NCI-H1105 (cell line): ENCODE measurements at regions not wholly inside any gene's neighbourhood (a gene's known extent, or its start where the extent isn't known, plus 50 kb on each side); places are given as distances from the start of the nearest gene placed in this dataset.
"Not testable (repeated sequence)": the region's sequence is repeated elsewhere in the genome, so short reads cannot be mapped to it uniquely, and the experiment has no call there.

Experiments used
- DNase-seq: peaks from one replicate; lab custom pipeline; 2025; lab: John Stamatoyannopoulos, UW

GRCh38 chr2:33694904-33695303 lies 95.8 kb upstream of the FAM98A start:
- no peak for DNase-seq

DNA sequence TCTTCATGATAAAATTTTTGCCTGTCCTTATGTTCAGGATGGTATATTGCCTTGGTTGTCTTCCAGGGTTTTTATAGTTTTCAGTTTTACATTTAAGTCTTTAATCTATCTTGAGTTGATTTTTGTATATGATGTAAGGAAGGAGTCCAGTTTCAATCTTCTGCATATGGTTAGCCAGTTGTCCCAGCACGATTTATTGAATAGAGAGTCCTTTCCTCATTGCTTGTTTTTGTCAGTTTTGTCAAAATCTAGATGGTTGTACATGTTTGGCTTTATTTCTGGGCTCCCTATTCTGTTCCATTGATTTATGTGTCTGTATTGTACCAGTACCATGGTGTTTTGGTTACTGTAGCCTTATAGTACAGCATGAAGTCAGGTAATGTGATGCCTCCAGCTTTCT lies 91.6 kb upstream of the FAM98A start:
- DNase-seq, result not testable (repeated sequence)

GRCh38 chr2:33681364-33681757 lies 82.3 kb upstream of the FAM98A start:
- DNase-seq, result no peak

DNA sequence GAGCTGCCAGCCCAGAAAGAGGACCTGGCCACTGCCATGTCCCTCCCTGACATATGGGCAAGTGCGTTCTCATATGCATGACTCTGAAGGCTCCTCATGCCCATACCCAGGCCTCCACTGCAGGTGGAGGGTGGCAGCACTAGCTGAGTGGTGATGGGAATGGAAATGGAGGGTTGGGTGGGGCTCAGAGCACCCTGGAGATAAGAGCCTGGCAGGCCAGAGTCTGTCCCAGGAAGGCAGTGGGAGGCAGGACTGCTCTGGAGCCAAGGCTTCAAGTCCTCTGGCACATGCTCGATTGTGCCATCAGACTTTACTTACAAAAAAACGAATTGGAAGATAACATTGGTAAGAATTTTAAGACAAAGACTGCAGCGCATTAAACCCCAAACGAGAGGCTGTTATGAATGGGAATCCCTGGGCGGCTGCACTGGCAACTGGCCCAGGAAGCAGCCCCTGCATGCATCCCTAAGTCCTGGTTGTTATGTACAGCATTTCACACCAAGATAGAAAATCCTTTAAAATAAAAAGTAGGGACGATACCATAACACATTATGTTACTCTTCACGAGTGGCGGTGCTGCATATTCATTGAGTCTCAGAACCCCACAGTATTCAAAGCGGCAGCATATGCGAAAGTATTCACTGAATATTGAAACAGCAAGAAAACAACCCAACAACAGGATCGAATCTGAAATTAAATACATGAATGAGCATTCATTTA lies 81.7 kb upstream of the FAM98A start:
- DNase-seq, result no peak

DNA sequence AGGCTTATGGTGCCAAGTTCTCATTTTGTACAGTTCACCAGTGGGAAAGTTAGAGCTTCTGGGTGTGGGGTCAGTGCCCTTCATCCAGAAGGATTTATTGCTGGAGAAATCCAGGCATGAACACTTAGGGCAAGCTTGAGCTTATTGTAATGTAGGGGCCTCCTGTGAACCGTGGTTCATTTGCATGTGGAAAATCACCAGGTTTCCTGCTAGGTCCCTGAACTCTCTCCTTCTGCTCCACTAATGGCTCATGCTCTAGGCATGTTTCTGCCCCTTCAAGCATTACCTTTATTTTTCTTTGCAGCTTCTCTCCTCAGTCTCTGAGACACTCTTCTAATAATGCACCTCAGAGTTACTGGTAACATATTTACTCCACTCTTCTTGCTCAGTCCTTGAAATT lies 79.3 kb upstream of the FAM98A start:
- DNase-seq, result no peak

DNA sequence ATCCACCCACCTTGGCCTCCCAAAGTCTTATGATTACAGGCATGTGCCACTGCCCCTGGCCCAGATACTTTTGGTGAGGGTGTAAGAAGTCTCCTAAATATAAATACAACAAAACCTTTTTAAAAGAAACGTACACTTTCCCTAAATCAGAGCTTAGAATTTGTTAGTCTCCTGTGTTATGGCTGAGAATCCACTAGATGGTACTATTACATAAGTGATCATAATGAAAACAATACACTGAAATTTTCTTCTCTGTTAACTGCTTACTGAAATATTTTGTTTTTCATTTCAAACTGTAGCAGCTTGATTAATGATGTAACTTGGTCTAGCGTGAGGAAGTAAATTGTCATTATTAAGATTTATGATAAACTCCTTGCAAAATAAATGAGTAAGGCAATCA lies 74.8 kb upstream of the FAM98A start:
- no peak for DNase-seq

DNA sequence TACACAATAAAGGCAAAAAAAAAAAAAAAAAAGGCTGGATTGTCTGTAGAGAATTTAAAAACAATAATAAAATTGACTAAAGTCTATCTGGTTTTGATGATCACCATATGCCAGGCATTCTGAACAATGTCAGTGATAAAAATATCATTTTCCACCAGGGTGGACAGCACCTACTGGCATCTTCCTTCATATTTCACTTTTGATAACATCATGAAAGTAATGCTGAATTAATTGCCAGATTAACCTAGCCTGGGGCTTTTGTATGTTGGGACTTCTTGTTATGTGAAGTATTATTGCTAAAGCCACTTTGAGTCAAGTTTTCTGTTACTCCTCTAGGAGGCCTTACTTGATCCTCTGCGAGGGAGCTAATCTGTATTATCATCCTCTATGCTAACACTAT lies 73.8 kb upstream of the FAM98A start:
- DNase-seq, result no peak

DNA sequence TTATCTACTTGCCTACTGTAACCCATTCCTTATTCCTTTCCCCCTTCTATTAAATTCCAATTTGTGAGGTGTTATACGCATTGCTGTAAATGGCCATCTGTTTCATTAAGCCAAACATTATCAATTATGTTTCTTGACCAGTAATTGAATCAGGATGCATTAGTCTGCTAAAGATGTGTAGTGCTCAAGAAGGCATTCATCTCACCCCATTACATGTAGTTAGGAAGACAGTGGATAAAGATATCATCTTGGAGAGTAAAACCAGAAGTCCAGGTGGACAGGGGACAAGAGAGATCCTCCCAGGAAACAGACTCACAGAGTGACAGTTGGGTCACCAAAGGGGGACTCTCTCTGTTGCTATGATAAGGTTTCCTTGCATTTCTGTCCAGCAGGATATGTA lies 73.3 kb upstream of the FAM98A start:
- DNase-seq, result no peak

DNA sequence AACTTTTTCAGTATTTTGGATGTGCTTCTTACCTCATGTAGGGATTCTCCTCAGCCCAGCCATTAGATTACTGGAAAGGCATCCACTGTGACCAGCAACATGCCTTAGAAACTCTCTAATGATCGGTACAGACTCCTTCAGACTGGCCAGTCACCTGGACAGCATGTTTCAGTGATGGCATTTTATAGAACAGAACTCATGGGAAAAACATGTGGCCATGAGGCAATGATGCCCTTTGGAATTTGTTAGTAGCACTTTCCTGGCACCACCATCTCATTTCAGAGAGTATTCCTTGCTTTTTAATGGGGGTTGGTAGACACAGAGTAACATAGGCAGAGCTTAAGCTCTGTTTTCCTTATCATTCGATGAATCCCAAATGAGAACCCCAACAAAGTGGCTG lies 72.1 kb upstream of the FAM98A start:
- DNase-seq, result no peak

- DNase-seq, result no peak
Measured at GRCh38 chr2:33670392-33670937, 71.4 kb upstream of the FAM98A start.

DNA sequence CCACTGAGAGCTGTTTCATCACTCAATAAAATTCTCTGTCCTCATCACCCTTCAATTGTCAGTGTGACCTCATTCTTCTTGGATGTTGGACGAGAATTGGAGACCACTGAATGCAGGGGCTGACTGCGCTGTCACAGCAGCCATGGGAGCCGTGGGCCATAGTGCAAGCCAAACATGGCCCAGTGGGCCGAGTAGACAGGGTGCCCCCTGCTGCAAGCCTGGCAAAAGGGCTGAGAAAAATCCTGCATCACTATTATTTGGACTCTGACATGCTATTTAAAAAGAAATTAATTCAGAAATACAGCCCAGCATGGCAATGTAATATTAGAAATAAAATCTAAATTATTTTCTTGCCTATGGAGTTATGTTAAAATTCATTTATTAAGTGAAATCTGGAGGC lies 67.8 kb upstream of the FAM98A start:
- DNase-seq, result no peak

GRCh38 chr2:33665039-33665438 lies 65.9 kb upstream of the FAM98A start:
- DNase-seq, result no peak

DNA sequence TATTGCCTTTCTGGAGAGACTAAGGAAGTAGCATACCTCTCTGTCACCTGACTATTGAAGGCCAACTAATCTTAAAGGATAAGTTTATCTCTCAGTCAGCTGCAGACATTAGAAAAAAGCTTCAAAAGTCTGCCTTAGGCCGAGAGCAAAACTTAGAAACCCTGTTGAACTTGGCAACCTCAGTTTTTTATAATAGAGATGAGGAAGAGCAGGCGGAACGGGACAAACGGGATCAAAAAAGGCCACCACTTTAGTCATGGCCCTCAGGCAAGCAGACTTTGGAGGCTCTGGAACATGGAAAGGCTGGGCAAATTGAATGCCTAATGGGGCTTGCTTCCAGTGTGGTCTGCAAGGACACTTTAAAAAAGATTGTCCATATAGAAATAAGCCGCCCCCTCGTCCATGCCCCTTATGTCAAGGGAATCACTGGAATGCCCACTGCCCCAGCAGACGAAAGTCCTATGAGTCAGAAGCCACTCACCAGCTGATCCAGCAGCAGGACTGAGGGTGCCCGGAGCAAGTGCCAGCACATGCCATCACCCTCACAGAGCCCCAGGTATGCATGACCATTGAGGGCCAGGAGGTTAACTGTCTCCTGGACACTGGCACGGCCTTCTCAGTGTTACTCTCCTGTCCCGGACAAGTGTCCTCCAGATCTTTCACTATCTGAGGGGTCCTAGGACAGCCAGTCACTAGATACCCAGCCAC lies 61.5 kb upstream of the FAM98A start:
- no peak for DNase-seq

DNA sequence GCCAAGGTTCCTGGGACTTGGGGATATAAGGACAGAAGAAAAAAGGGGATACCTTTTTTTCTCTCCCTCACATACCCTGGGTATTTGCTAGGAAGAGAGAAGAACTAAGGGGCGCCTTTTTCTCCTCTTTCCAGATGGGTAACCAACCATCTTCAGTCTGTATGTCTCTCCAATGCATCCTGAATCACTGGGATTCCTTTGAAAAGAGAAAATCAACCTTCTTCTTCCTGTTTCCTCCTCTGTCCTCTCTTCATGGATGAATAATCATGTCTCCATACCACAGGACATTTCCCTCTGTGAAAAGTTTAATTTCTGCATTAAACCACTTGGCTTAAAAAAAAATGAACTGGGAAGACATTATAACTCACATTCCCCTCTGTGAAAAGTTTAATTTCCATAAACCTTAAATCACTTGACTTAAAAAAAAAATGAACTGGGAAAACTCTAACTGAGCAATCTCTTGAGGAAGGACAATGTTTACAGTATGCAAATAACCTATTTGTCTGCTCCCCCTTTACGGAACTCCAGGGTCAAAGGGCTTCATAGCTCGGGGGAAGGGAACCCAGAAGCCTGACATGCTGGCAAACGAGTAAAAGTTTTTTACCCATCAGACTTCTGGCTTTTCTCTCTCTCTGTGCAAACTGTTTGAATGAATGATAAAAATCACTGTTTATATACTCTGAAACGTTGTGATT lies 56.7 kb upstream of the FAM98A start:
- DNase-seq, result no peak

GRCh38 chr2:33652830-33653229 lies 53.7 kb upstream of the FAM98A start:
- DNase-seq, result no peak

DNA sequence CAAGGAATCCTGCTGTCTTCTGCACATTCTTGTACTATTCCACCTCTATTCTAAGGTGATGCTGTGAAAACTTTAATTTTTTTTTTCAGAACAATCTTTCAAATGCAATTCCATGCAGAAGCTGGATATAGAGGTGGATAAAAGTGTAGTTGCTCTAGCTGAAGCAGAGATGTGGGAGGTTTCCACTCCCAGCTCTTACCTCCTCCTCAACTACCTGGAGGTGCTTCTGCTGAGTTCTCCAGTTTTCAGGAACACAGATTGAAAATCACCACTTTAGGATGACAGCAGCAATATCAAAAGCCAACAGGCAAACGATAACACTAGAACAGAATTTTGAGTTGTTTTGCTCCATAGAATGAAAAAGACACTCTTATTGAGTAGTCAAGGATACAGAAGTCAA lies 51.1 kb upstream of the FAM98A start:
- no peak for DNase-seq
